OCI-LY1 (cell line): ENCODE measurements at regions not wholly inside any gene's neighbourhood (a gene's known extent, or its start where the extent isn't known, plus 50 kb on each side); places are given as distances from the start of the nearest gene placed in this dataset.

Experiments used
- H2AFZ ChIP-seq: fragments of 200-600 bp; sonication (generic), shearing (Covaris generic); 2 replicates; pipeline ENCODE4 v1.6.0; 2014; ENCODE audit warnings: antibody characterized with exemption, mild to moderate bottlenecking, low read length
- H3F3A ChIP-seq: fragments of 200-600 bp; sonication (generic), shearing (Covaris generic); 2 replicates; pipeline ENCODE4 v1.6.0; 2014; ENCODE audit warnings: mild to moderate bottlenecking, antibody characterized with exemption, low read length, moderate library complexity; ENCODE audit not compliant: insufficient read depth
- H3K27ac ChIP-seq: fragments of 200-600 bp; sonication (generic); 2 replicates; pipeline ENCODE4 v1.5.1; 2014; ENCODE audit warnings: low read length, mixed run types, mild to moderate bottlenecking, low read depth; ENCODE audit not compliant: poor library complexity, severe bottlenecking
- H3K27me3 ChIP-seq: fragments of 200-600 bp; sonication (generic); 2 replicates; pipeline ENCODE4 v1.6.0; 2014; ENCODE audit warnings: antibody characterized with exemption, mild to moderate bottlenecking, low read length, moderate library complexity; ENCODE audit not compliant: insufficient read depth
- H3K36me3 ChIP-seq: fragments of 200-600 bp; sonication (generic); 2 replicates; pipeline ENCODE4 v1.6.1; 2014; ENCODE audit warnings: mild to moderate bottlenecking, antibody characterized with exemption, low read length, moderate library complexity, mixed read lengths; ENCODE audit not compliant: insufficient read depth
- H3K4me1 ChIP-seq: fragments of 200-600 bp; sonication (generic); 2 replicates; pipeline ENCODE4 v1.5.1; 2014; ENCODE audit warnings: mild to moderate bottlenecking, low read length, moderate library complexity; ENCODE audit not compliant: insufficient read depth, severe bottlenecking
- H3K4me2 ChIP-seq: fragments of 200-600 bp; sonication (generic), shearing (Covaris generic); 2 replicates; pipeline ENCODE4 v1.6.1; 2014; ENCODE audit warnings: low read length
- H3K4me3 ChIP-seq: fragments of 200-600 bp; sonication (generic); 2 replicates; pipeline ENCODE4 v1.5.1; 2014; ENCODE audit warnings: low read length, low read depth, mild to moderate bottlenecking, mixed read lengths; ENCODE audit not compliant: poor library complexity, severe bottlenecking
- H3K79me2 ChIP-seq: fragments of 200-600 bp; shearing (Covaris generic); 2 replicates; pipeline ENCODE4 v1.6.1; 2016; ENCODE audit warnings: mixed run types, low read length, mixed read lengths; ENCODE audit not compliant: insufficient read depth
- H3K9ac ChIP-seq: fragments of 200-600 bp; sonication (generic), shearing (Covaris generic); 2 replicates; pipeline ENCODE4 v1.6.1; 2014; ENCODE audit warnings: mild to moderate bottlenecking, low read length, mixed read lengths
- H3K9me2 ChIP-seq: fragments of 200-600 bp; sonication (generic), shearing (Covaris generic); 2 replicates; pipeline ENCODE4 v1.6.1; 2014; ENCODE audit warnings: low read depth, mild to moderate bottlenecking, low read length, mixed read lengths
- H3K9me3 ChIP-seq: fragments of 200-600 bp; shearing (Covaris generic); 2 replicates; pipeline ENCODE4 v1.6.1; 2014; ENCODE audit warnings: low read length, mixed read lengths
- H4K20me1 ChIP-seq: fragments of 200-600 bp; sonication (generic), shearing (Covaris generic); 2 replicates; pipeline ENCODE4 v1.6.0; 2016; ENCODE audit warnings: mild to moderate bottlenecking, low read length; ENCODE audit not compliant: insufficient read depth
- EZH2 ChIP-seq: fragments of 200-600 bp; sonication (generic), shearing (Covaris generic); IDR thresholded peaks from 2 replicates; pipeline ENCODE4 v1.8.0; 2017; ENCODE audit warnings: borderline replicate concordance, mixed run types, mild to moderate bottlenecking, antibody characterized with exemption, low read length, moderate library complexity, mixed read lengths
- TF ChIP-seq, protein P1 (sequence below): fragments of 200-600 bp; sonication (generic), shearing (Covaris generic); IDR thresholded peaks from 2 replicates; pipeline ENCODE4 v1.5.1; 2017; ENCODE audit warnings: mild to moderate bottlenecking, antibody characterized with exemption, low read length, moderate library complexity, mixed read lengths

DNA sequence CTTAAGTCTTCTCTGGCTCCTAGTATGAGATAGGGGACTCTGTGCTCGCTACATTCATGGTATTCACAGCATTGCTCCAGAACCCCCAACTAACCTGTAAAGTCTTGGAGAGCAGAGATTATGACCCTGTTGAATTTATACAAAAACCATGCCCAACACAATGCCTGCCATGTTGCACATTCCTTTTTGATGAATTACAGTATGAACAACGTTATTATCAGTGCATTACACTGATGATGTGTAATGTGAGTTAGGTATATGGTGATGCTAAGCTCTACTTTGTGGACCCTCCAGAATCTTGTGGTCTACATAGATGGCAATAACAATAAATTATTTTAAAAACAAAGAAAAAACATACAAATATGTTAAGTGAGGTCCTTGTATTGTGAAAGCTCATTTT lies 64.3 kb downstream of the EOMES start:
- no peaks in the 10 kb centered on the region for H3K36me3 ChIP-seq
- no peaks in the 10 kb centered on the region for H4K20me1 ChIP-seq
- H3K9ac ChIP-seq: no peak overlapping the region
- no peak overlapping the region for H3K27ac ChIP-seq
- no peak overlapping the region for H3K4me3 ChIP-seq
- no peak overlapping the region for H3K4me2 ChIP-seq
- no peaks in the 10 kb centered on the region for H3K9me2 ChIP-seq
- no peaks in the 10 kb centered on the region for H3K79me2 ChIP-seq
- no peaks in the 10 kb centered on the region for H3K4me1 ChIP-seq
- H3F3A ChIP-seq: no peaks in the 10 kb centered on the region
- no peaks in the 10 kb centered on the region for H3K27me3 ChIP-seq
- H2AFZ ChIP-seq: no peak overlapping the region
- H3K9me3 ChIP-seq: no peaks in the 10 kb centered on the region
- TF ChIP-seq, protein P1, sequence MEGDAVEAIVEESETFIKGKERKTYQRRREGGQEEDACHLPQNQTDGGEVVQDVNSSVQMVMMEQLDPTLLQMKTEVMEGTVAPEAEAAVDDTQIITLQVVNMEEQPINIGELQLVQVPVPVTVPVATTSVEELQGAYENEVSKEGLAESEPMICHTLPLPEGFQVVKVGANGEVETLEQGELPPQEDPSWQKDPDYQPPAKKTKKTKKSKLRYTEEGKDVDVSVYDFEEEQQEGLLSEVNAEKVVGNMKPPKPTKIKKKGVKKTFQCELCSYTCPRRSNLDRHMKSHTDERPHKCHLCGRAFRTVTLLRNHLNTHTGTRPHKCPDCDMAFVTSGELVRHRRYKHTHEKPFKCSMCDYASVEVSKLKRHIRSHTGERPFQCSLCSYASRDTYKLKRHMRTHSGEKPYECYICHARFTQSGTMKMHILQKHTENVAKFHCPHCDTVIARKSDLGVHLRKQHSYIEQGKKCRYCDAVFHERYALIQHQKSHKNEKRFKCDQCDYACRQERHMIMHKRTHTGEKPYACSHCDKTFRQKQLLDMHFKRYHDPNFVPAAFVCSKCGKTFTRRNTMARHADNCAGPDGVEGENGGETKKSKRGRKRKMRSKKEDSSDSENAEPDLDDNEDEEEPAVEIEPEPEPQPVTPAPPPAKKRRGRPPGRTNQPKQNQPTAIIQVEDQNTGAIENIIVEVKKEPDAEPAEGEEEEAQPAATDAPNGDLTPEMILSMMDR: no peak
- no peak for TF ChIP-seq EZH2

DNA sequence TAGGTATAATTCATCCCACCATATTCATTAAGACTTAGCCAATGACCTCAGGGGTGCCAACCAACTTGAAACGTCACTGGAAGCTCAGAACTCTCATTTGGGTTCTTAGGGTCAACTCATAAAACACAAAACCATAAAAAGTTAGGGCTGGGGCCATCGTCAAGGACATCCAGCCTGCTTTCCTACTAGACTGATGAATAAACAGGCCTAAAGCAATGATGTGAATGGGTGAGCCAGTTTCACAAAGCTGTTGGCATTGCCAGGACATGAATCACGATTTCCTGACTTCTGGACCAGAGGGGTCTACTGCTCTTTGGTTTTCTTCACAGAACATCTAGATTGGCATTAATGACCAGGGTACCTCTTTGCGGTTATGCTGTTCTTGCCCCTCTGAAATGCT lies 64.7 kb downstream of the EOMES start:
- Histone ChIP-seq H3K4me2 (no peak overlapping the region), H2AFZ (no peak overlapping the region), H3K9ac (no peak overlapping the region), H3K4me3 (no peak overlapping the region), H4K20me1 (no peaks in the 10 kb centered on the region), H3F3A (no peaks in the 10 kb centered on the region), H3K9me2 (no peaks in the 10 kb centered on the region), H3K79me2 (no peaks in the 10 kb centered on the region), H3K9me3 (no peaks in the 10 kb centered on the region), H3K4me1 (no peaks in the 10 kb centered on the region), H3K36me3 (no peaks in the 10 kb centered on the region), H3K27me3 (no peaks in the 10 kb centered on the region), H3K27ac (no peak overlapping the region)
- TF ChIP-seq EZH2: no peak
- TF ChIP-seq, protein P1: no peak

DNA sequence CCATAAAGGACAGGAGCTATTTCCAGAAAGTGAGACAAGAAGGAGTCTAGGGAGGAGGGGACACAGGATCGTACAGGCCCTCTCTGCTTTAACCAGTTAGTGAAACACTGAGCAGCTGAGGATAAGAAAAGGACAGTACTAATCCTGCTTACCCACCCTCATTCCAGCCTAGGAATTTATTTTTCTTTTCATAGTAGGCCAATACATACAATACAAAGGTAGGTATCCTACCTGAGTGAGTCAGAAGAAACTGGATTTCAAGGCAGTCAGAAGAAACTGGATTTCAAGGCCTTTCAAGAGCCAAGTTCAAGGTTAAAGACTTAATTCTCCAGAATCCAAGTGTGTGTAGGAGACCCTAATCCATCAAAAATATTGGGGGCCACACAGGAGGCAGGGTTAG lies 65.3 kb downstream of the EOMES start:
- Histone ChIP-seq H3K9me2 (no peaks in the 10 kb centered on the region), H3K4me1 (no peaks in the 10 kb centered on the region), H3K79me2 (no peaks in the 10 kb centered on the region), H2AFZ (no peak overlapping the region), H3K9ac (no peak overlapping the region), H3K9me3 (no peaks in the 10 kb centered on the region), H4K20me1 (no peaks in the 10 kb centered on the region), H3K36me3 (no peaks in the 10 kb centered on the region), H3K4me2 (no peak overlapping the region), H3K27ac (no peak overlapping the region), H3F3A (no peaks in the 10 kb centered on the region), H3K4me3 (no peak overlapping the region), H3K27me3 (no peaks in the 10 kb centered on the region)
- TF ChIP-seq EZH2: no peak
- TF ChIP-seq, protein P1: no peak
